Breast epithelium (tissue), 3 donors: ENCODE measurements at regions not wholly inside any gene's neighbourhood (a gene's known extent, or its start where the extent isn't known, plus 50 kb on each side); places are given as distances from the start of the nearest gene placed in this dataset.

Experiments used
- POLR2A ChIP-seq: fragments of 450-650 bp; IDR thresholded peaks from one replicate; pipeline ENCODE4 v1.6.1; 2016; ENCODE audit warnings: antibody characterized with exemption, mild to moderate bottlenecking, moderate library complexity
- POLR2AphosphoS5 ChIP-seq, 3 donors: sonication (generic); formaldehyde crosslinking; IDR thresholded peaks; one replicate each; pipeline ENCODE4 v1.6.1; 2017; ENCODE audit warnings: antibody characterized with exemption in 3 of 3
- TF ChIP-seq, protein P1 (sequence below), 3 donors: fragments of 450-650 bp; IDR thresholded peaks; one replicate each; pipeline ENCODE4 v1.5.1; 2016 to 2017; ENCODE audit warnings: antibody characterized with exemption in 3 of 3, mild to moderate bottlenecking in 3 of 3, moderate library complexity in 3 of 3

DNA sequence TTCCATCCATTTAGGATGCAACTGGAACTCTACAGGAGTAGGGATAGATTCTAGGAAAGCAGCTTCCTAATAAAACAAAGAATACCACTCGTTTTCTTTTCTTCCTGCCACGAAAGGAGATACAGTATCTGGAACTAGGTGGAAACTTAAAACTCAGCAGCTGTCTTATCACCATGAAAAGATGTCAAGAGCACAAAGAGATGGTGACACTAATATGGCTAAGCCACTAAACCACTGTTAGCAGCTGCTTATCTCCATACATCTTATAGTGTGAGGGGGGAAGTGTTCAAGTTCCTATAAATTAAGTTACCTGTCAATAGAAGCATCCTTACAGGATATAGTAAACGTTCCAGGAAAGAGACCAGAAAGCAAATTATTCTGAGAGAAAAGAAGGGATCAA is 162.5 kb downstream of the TYW3 start:
- TF ChIP-seq POLR2A: no peak
- TF ChIP-seq, protein P1, sequence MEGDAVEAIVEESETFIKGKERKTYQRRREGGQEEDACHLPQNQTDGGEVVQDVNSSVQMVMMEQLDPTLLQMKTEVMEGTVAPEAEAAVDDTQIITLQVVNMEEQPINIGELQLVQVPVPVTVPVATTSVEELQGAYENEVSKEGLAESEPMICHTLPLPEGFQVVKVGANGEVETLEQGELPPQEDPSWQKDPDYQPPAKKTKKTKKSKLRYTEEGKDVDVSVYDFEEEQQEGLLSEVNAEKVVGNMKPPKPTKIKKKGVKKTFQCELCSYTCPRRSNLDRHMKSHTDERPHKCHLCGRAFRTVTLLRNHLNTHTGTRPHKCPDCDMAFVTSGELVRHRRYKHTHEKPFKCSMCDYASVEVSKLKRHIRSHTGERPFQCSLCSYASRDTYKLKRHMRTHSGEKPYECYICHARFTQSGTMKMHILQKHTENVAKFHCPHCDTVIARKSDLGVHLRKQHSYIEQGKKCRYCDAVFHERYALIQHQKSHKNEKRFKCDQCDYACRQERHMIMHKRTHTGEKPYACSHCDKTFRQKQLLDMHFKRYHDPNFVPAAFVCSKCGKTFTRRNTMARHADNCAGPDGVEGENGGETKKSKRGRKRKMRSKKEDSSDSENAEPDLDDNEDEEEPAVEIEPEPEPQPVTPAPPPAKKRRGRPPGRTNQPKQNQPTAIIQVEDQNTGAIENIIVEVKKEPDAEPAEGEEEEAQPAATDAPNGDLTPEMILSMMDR (IDR thresholded peaks at IDR 0.05): no peak
- no peak for TF ChIP-seq POLR2AphosphoS5 (IDR thresholded peaks at IDR 0.05)
